ENCODE measurements at regions not wholly inside any gene's neighbourhood (a gene's known extent, or its start where the extent isn't known, plus 50 kb on each side); places are given as distances from the start of the nearest gene placed in this dataset.

DNA sequence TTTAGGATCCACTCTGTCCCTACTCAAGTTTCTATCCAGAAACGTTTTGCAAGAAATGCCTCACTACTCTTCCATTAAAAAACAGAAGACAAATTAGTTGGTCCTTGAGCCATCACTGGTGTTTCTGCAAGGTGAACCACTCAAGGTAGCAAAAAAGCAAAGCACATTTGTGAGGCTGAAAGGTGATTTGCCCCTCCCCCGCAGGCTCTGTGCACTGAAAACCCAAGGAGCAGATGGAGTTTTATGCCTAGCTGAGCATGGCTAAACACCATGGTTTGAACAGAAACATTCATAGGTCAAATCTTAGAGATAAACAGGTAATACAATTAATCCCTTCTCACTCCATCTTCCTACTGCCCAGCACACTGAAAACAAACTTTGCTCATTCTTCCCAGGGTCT, 538.2 kb upstream of the CDH5 start:
- TF ChIP-seq, protein P1, sequence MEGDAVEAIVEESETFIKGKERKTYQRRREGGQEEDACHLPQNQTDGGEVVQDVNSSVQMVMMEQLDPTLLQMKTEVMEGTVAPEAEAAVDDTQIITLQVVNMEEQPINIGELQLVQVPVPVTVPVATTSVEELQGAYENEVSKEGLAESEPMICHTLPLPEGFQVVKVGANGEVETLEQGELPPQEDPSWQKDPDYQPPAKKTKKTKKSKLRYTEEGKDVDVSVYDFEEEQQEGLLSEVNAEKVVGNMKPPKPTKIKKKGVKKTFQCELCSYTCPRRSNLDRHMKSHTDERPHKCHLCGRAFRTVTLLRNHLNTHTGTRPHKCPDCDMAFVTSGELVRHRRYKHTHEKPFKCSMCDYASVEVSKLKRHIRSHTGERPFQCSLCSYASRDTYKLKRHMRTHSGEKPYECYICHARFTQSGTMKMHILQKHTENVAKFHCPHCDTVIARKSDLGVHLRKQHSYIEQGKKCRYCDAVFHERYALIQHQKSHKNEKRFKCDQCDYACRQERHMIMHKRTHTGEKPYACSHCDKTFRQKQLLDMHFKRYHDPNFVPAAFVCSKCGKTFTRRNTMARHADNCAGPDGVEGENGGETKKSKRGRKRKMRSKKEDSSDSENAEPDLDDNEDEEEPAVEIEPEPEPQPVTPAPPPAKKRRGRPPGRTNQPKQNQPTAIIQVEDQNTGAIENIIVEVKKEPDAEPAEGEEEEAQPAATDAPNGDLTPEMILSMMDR (conservative IDR thresholded peaks at IDR 0.05 in 1 of 2, IDR thresholded peaks at IDR 0.05 in 1 of 2; ENCODE audit: extremely low read depth in 1 of 2, insufficient read depth in 1 of 2, low read depth in 1 of 2, low read length in 2 of 2) = no peak
- TF ChIP-seq EZH2 (IDR thresholded peaks at IDR 0.05; ENCODE audit: borderline replicate concordance, low read length) = no peak
